ENCODE measurements at regions not wholly inside any gene's neighbourhood (a gene's known extent, or its start where the extent isn't known, plus 50 kb on each side); places are given as distances from the start of the nearest gene placed in this dataset.

DNA sequence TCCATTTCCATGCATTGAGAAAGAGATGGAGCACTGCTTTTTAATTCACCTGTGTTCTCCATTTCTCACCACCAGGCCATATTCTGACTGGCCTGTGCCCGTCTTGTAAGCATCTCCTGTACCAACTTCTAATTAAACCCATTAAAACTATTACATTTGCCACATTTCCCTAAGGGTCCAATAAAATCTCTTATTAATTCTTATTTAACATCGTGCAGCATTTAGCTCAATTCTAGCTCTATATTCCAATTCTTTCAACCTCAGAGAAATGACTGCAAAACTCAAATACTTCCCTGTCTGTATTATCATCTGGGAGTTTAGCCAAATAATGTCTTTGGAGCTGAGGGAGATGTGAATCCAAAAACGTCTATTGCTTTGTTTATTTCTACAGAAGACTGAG is 495.4 kb upstream of the TMEM132C start:
- TF ChIP-seq EZH2 (IDR thresholded peaks at IDR 0.05; ENCODE audit: borderline replicate concordance, low read depth, low read length, severe bottlenecking): no peak
- intact Hi-C loops (cut with micrococcal nuclease): no loop called here
- Histone ChIP-seq H3K4me1 (ENCODE audit: control insufficient read depth, extremely low read depth, insufficient read depth, low read length) (no peaks in the 10 kb centered on the region), H3K4me2 (ENCODE audit: insufficient read depth, low read length) (no peak overlapping the region), H3K9me1 (replicated peaks; ENCODE audit: control insufficient read depth, extremely low read depth, insufficient read depth, low read length) (no peaks in the 10 kb centered on the region), H3K79me2 (ENCODE audit: control insufficient read depth, insufficient read depth, low read length) (no peaks in the 10 kb centered on the region), H3K36me3 (ENCODE audit: control insufficient read depth in 2 of 2, extremely low read depth in 1 of 2, insufficient read depth in 2 of 2, low read length in 2 of 2) (no peaks in the 10 kb centered on the region), H3K4me3 (replicated peaks in 1 of 3; ENCODE audit: insufficient read depth in 1 of 3, low read depth in 1 of 3, low read length in 3 of 3) (no peak overlapping the region), H2AFZ (ENCODE audit: low read depth, low read length) (no peak overlapping the region), H3K27me3 (ENCODE audit: control insufficient read depth in 2 of 2, insufficient read depth in 2 of 2, low read length in 2 of 2) (no peaks in the 10 kb centered on the region), H3K27ac (ENCODE audit: insufficient read depth, low read depth, low read length) (no peak overlapping the region), H3K9me3 (replicated peaks; ENCODE audit: control insufficient read depth, insufficient read depth, low read length) (peaks cover 7% of the 10 kb centered on the region), H4K20me1 (replicated peaks; ENCODE audit: control insufficient read depth, extremely low read depth, insufficient read depth, low read length) (no peaks in the 10 kb centered on the region), H3K9ac (replicated peaks; ENCODE audit: extremely low read depth, insufficient read depth, low read length) (no peak overlapping the region)
- no TSS peak for BruUV-seq (replicated peaks)
- ChIA-PET CTCF (no interaction called here), POLR2A (no interaction called here)
- DNase-seq (ENCODE audit: low read depth, low spot score) (no peak), FAIRE-seq (no peak)
- dilution Hi-C loops (cut with MboI; ENCODE audit: extremely low pct_ligation_motif_present, low sequenced_read_pairs): no loop called here

DNA sequence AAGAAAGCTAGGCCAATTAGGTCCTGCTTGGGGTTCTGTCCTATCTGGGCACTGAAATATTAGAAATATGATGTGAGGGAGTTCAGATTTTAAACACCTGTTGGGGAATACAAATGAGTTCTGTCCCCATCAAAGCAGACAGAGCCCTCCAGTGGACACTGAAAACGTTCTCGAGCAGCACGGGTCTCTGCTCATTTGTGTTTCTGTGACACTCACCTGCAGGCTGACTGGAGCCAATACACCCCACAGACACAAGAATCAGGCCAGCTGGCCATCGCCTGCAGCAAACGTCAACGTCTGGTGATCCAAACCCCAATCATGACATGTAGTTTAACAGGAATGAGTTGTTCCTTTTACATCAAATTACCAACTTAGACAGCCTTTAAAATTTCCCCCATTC is 493.4 kb upstream of the TMEM132C start:
- no peak overlapping the region for H3K9ac ChIP-seq (replicated peaks; ENCODE audit: extremely low read depth, insufficient read depth, low read length)
- POLR2A ChIA-PET: no interaction called here
- intact Hi-C loops (cut with micrococcal nuclease): no loop called here
- H3K9me3 ChIP-seq (replicated peaks; ENCODE audit: control insufficient read depth, insufficient read depth, low read length): peaks cover 11% of the 10 kb centered on the region
- TF ChIP-seq FOS (IDR thresholded peaks at IDR 0.05; ENCODE audit: borderline replicate concordance, insufficient read depth, low read length) (no peak), POLR2A (IDR thresholded peaks at IDR 0.05; ENCODE audit: low read depth, low read length) (no peak), CTCF (IDR thresholded peaks at IDR 0.05; ENCODE audit: extremely low read depth in 1 of 2, insufficient read depth in 1 of 2, low read depth in 1 of 2, low read length in 2 of 2) (no peak), MYC (IDR thresholded peaks at IDR 0.05; ENCODE audit: low read depth, low read length) (no peak), POLR2AphosphoS5 (IDR thresholded peaks at IDR 0.05; ENCODE audit: insufficient read depth, low read depth, low read length) (no peak), GATA2 (IDR thresholded peaks at IDR 0.05; ENCODE audit: insufficient read depth, insufficient read length, low read depth, low read length) (no peak), EZH2 (IDR thresholded peaks at IDR 0.05; ENCODE audit: borderline replicate concordance, low read depth, low read length, severe bottlenecking) (no peak), JUN (IDR thresholded peaks at IDR 0.05; ENCODE audit: borderline replicate concordance, insufficient read depth, insufficient read length, low read depth) (no peak)
- TF ChIP-seq, protein P1, sequence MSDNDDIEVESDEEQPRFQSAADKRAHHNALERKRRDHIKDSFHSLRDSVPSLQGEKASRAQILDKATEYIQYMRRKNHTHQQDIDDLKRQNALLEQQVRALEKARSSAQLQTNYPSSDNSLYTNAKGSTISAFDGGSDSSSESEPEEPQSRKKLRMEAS (IDR thresholded peaks at IDR 0.05; ENCODE audit: insufficient read depth, insufficient read length): no peak
- no peaks in the 10 kb centered on the region for H3K79me2 ChIP-seq (ENCODE audit: control insufficient read depth, insufficient read depth, low read length)
- no peaks in the 10 kb centered on the region for H4K20me1 ChIP-seq (replicated peaks; ENCODE audit: control insufficient read depth, extremely low read depth, insufficient read depth, low read length)
- no peak overlapping the region for H2AFZ ChIP-seq (ENCODE audit: low read depth, low read length)
- CTCF ChIA-PET: no interaction called here
- no peaks in the 10 kb centered on the region for H3K27me3 ChIP-seq (ENCODE audit: control insufficient read depth in 2 of 2, insufficient read depth in 2 of 2, low read length in 2 of 2)
- H3K4me3 ChIP-seq (replicated peaks in 1 of 3; ENCODE audit: insufficient read depth in 1 of 3, low read depth in 1 of 3, low read length in 3 of 3): no peak overlapping the region
- dilution Hi-C loops (cut with MboI; ENCODE audit: extremely low pct_ligation_motif_present, low sequenced_read_pairs): no loop called here
- no peaks in the 10 kb centered on the region for H3K36me3 ChIP-seq (ENCODE audit: control insufficient read depth in 2 of 2, extremely low read depth in 1 of 2, insufficient read depth in 2 of 2, low read length in 2 of 2)
- FAIRE-seq (no peak), DNase-seq (ENCODE audit: low read depth, low spot score) (no peak)
- BruUV-seq (replicated peaks): no TSS peak
- H3K4me1 ChIP-seq (ENCODE audit: control insufficient read depth, extremely low read depth, insufficient read depth, low read length): no peaks in the 10 kb centered on the region
- H3K9me1 ChIP-seq (replicated peaks; ENCODE audit: control insufficient read depth, extremely low read depth, insufficient read depth, low read length): no peaks in the 10 kb centered on the region
- H3K27ac ChIP-seq (ENCODE audit: insufficient read depth, low read depth, low read length): no peak overlapping the region
- H3K4me2 ChIP-seq (ENCODE audit: insufficient read depth, low read length): no peak overlapping the region

All from endothelial cell of umbilical vein (primary cell).